Gastroesophageal sphincter (tissue), 4 donors: ENCODE measurements at regions not wholly inside any gene's neighbourhood (a gene's known extent, or its start where the extent isn't known, plus 50 kb on each side); places are given as distances from the start of the nearest gene placed in this dataset.

Source experiments
- ATAC-seq: fragments of 150-250 bp; one replicate; pipeline ENCODE4 v1.9.1; 2016; ENCODE audit warnings: mild to moderate bottlenecking, moderate library complexity
- H3K27ac ChIP-seq, 4 donors: fragments of 200-600 bp; sonication (generic) in 3 of 4; 1 replicate in 3 of 4; 2 replicates in 1 of 4; pipeline ENCODE4 v1.5.1; 2016 to 2019
- H3K27me3 ChIP-seq: fragments of 200-600 bp; sonication (generic); one replicate; pipeline ENCODE4 v1.5.1; 2019
- H3K36me3 ChIP-seq, 2 donors: fragments of 200-600 bp; sonication (generic); one replicate each; pipeline ENCODE4 v1.5.1; 2019; ENCODE audit warnings: control low read depth in 1 of 2
- H3K4me1 ChIP-seq, 3 donors: fragments of 200-600 bp; sonication (generic); 1 replicate in 2 of 3; 2 replicates in 1 of 3; pipeline ENCODE4 v1.5.1; 2016 to 2019; ENCODE audit warnings: control low read depth in 2 of 3
- H3K4me3 ChIP-seq, 2 donors: fragments of 200-600 bp; sonication (generic); one replicate each; pipeline ENCODE4 v1.5.1; 2019; ENCODE audit warnings: mild to moderate bottlenecking in 1 of 2, moderate library complexity in 1 of 2
- H3K9me3 ChIP-seq, 3 donors: fragments of 200-600 bp; sonication (generic); one replicate each; pipeline ENCODE4 v1.5.1; 2017 to 2019; ENCODE audit warnings: control low read depth in 2 of 3
- EP300 ChIP-seq: sonication (generic); formaldehyde crosslinking; IDR thresholded peaks from one replicate; pipeline ENCODE4 v1.6.1; 2017; ENCODE audit warnings: antibody characterized with exemption, mild to moderate bottlenecking
- POLR2A ChIP-seq, 2 donors: fragments of 450-650 bp; IDR thresholded peaks; one replicate each; pipeline ENCODE4 v1.6.1; 2017; ENCODE audit warnings: antibody characterized with exemption in 2 of 2, mild to moderate bottlenecking in 2 of 2, moderate library complexity in 1 of 2
- POLR2AphosphoS5 ChIP-seq: sonication (generic); formaldehyde crosslinking; IDR thresholded peaks from one replicate; pipeline ENCODE4 v1.6.1; 2017; ENCODE audit warnings: antibody characterized with exemption
- WGBS, 2 donors: methylation state at CpG; one replicate each; pipeline ENCODE4 v1.1.5; 2018; ENCODE audit warnings: low coverage in 1 of 2; 5-methylcytosine and 5-hydroxymethylcytosine counted together
- small RNA-seq, 4 donors: library from RNA; depleted of rRNA; stranded (forward); fragments of <200 nt; gene quantifications; one replicate each; pipeline ENCODE3, GENCODE V24; 2016
- TF ChIP-seq, protein P1 (sequence below), 4 experiments: fragments of 200-600 bp in 2 of 4; fragments of 450-650 bp in 2 of 4; sonication (generic) in 1 of 4; IDR thresholded peaks; one replicate each; pipeline ENCODE4 v1.5.1; 2017 to 2019; ENCODE audit warnings: antibody characterized with exemption in 4 of 4, mild to moderate bottlenecking in 2 of 4, moderate library complexity in 2 of 4

DNA sequence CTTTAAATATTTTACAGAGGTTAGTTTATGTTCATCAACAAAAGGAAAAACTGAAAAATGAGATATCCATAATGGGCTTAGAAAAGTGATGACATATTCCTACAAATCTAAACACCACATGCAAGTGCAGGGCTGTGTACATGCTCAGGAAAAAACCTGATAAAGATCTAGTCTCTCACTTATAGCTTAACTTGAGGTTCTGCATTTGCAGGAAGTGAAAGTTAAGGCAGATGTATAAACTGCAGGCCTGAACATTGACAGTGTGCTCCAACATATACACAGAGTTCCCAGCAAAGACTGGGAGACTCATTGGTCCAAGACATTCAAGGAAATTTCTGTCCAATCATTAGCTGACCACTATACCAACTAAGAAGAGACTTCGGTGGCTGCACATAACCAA is 63.8 kb upstream of the RET start:
- Histone ChIP-seq H3K4me1 (no peaks in the 10 kb centered on the region), H3K4me3 (no peak overlapping the region), H3K9me3 (peaks cover 0 to 44% (median 0%) of the 10 kb centered on the region in 3 donors), H3K27me3 (peaks cover 2% of the 10 kb centered on the region), H3K36me3 (no peaks in the 10 kb centered on the region), H3K27ac (no peak overlapping the region)
- ATAC-seq = no peak
- 64 to 100% methylated on average over 1 of the region's 1 CpG for WGBS, 2 donors
- TF ChIP-seq POLR2A (IDR thresholded peaks at IDR 0.05) = no peak
- TF ChIP-seq, protein P1, sequence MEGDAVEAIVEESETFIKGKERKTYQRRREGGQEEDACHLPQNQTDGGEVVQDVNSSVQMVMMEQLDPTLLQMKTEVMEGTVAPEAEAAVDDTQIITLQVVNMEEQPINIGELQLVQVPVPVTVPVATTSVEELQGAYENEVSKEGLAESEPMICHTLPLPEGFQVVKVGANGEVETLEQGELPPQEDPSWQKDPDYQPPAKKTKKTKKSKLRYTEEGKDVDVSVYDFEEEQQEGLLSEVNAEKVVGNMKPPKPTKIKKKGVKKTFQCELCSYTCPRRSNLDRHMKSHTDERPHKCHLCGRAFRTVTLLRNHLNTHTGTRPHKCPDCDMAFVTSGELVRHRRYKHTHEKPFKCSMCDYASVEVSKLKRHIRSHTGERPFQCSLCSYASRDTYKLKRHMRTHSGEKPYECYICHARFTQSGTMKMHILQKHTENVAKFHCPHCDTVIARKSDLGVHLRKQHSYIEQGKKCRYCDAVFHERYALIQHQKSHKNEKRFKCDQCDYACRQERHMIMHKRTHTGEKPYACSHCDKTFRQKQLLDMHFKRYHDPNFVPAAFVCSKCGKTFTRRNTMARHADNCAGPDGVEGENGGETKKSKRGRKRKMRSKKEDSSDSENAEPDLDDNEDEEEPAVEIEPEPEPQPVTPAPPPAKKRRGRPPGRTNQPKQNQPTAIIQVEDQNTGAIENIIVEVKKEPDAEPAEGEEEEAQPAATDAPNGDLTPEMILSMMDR (IDR thresholded peaks at IDR 0.05) = no peak
- no peak for TF ChIP-seq POLR2AphosphoS5
- TF ChIP-seq EP300 = no peak

DNA sequence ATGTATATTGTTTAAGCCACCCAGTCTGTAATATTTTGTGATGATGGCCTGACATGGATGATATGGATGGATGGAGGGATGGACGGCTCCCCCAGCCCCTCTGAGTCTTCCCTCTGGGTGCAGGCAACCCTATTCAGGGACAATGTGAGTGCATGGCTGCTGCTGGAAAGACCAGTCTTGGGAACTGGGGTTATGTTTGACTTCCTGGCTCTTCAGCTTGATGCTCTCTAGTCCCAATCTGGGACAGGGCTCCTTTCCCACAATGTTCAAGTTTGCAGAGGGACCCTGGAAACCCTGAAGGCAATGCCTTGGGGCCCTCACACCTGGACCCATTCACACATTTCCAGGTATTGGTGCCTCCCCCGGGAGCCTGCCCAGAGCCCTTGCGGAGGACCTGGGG is 52.3 kb upstream of the RET start:
- no peak for ATAC-seq
- Histone ChIP-seq H3K27ac (no peak overlapping the region), H3K27me3 (peaks cover 73% of the 10 kb centered on the region), H3K4me3 (no peak overlapping the region), H3K4me1 (no peaks in the 10 kb centered on the region), H3K9me3 (no peaks in the 10 kb centered on the region), H3K36me3 (no peaks in the 10 kb centered on the region)
- TF ChIP-seq POLR2A (IDR thresholded peaks at IDR 0.05) (no peak), EP300 (no peak), POLR2AphosphoS5 (no peak)
- TF ChIP-seq, protein P1 (IDR thresholded peaks at IDR 0.05) = no peak
- 100% methylated on average over 1 of the region's 3 CpGs; no CpG with 5 or more reads in 1 of the 2 donors for WGBS, 2 donors

DNA sequence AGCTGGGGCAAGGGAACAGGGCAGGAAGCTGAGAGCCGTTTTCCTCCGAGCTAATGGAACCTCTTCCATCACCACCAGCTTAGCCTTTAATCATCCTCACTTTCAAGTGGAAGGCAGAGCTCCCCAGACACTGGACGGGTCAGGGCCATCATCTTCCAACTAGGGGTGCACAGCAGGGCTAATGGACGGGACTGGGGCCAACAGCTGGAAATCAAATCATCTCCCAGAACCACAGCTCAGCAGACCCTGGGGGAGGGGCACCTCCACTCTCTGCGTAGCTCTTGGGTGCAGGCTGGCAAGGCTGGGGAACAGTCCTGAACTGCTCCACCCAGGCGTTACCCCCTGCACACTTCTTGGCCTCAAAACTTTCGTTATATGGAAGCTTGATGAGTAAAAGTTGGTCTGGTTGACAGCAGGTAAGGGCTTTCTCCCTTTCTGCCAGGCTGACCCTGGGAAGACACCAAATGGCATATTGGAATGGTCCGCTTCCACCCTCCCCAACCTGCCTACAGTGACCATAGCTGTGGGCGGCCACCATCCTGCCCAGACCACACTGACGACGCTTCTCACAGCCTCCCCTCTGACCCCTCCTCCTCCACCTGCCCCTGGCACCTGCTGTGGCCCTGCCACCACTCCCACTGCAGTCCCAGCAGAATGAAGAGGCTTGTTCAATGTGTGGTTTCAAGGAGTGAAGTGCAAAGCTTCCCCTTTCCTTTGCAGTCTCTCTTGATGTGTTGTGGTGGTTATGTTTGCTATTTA is 51.7 kb upstream of the RET start:
- no peaks in the 10 kb centered on the region for H3K4me1 ChIP-seq
- ATAC-seq = no peak
- H3K9me3 ChIP-seq = peaks cover 0 to 2% (median 0%) of the 10 kb centered on the region in 3 donors
- H3K27me3 ChIP-seq = peaks cover 67% of the 10 kb centered on the region
- TF ChIP-seq, protein P1 (IDR thresholded peaks at IDR 0.05) = no peak
- TF ChIP-seq POLR2AphosphoS5 (no peak), POLR2A (IDR thresholded peaks at IDR 0.05) (no peak), EP300 (no peak)
- 62 to 70% methylated on average over 3 to 4 of the region's 11 CpGs for WGBS, 2 donors
- H3K36me3 ChIP-seq = no peaks in the 10 kb centered on the region
- H3K27ac ChIP-seq = no peak overlapping the region
- H3K4me3 ChIP-seq = no peak overlapping the region

DNA sequence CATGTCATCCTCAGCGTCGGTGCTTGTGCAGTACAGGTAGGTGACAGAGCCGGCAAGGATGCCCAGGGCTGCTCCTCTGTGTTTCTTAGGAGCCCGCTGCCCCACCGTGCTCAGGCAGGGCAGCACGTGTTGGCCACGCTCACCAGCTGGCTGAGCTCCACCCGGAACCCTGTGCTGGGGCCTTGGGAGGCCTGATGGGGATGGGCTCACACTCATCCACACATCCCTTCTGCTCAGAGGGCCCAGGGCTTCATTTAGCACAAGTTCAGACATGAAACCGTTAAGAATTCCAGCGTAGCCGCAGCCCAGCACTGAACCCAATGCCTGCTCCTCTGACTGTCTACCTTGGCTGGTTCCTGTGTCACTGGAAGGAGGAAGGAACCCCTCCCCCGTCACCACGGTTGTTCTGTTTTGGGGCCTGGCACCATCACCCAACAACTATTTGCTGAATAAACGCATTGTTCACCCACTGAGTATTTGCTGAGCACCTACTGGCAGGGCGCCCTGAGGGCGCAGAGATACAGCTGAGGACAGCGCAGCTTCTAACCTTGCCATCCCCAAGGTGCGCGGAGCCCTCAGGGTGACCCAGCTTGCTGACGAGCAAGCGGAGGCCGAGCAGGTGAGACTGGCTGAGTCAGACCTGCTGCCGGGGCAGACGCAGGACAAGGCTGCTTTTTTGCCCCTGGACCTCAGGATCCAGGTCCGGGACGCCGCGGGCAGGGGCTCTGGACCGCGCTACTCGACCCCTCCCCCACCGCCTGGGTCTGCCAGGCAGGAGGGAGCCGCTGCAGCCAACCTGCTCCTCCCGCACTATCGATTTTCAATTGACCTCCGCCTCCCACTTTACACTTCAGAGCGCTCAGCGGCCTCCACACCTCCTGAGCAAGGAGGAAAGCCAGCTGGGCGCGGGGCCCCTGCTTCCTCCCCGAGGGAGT is 50.6 kb upstream of the RET start:
- peaks cover 55% of the 10 kb centered on the region for H3K27me3 ChIP-seq
- no peaks in the 10 kb centered on the region for H3K36me3 ChIP-seq
- H3K27ac ChIP-seq = no peak overlapping the region
- H3K4me1 ChIP-seq = no peaks in the 10 kb centered on the region
- ATAC-seq = no peak
- TF ChIP-seq POLR2AphosphoS5 (no peak), POLR2A (IDR thresholded peaks at IDR 0.05) (no peak), EP300 (no peak)
- TF ChIP-seq, protein P1 (IDR thresholded peaks at IDR 0.05) = no peak
- 10 to 34% methylated on average over 6 to 12 of the region's 41 CpGs for WGBS, 2 donors
- no peak overlapping the region for H3K4me3 ChIP-seq
- peaks cover 0 to 11% (median 0%) of the 10 kb centered on the region in 3 donors for H3K9me3 ChIP-seq

Small RNA genes lying in the stretch of these regions (small RNA-seq; reads per million reads assigned to genes)
- 0 to 1.6 (median 0.29) reads per million in 4 donors for gene MIR5100
